SK-N-MC (cell line): ENCODE measurements at regions not wholly inside any gene's neighbourhood (a gene's known extent, or its start where the extent isn't known, plus 50 kb on each side); places are given as distances from the start of the nearest gene placed in this dataset.

Source experiments
- DNase-seq: peaks from one replicate; pipeline ENCODE4 v3.0.0-alpha.2; 2011; ENCODE audit warnings: low read depth, low spot score
- H3K27ac ChIP-seq: fragments of 200-600 bp; sonication (generic); 2 replicates; pipeline ENCODE4 v1.5.1; 2016; ENCODE audit warnings: mixed run types
- H3K36me3 ChIP-seq: fragments of 200-600 bp; sonication (generic); 2 replicates; pipeline ENCODE4 v1.6.1; 2017; ENCODE audit warnings: antibody characterized with exemption, low read length, mixed read lengths; ENCODE audit not compliant: insufficient read depth
- H3K4me3 ChIP-seq: fragments of 200-600 bp; sonication (generic); 2 replicates; pipeline ENCODE4 v1.5.1; 2016
- H3K9ac ChIP-seq: fragments of 200-600 bp; sonication (generic); 2 replicates; pipeline ENCODE4 v1.8.0; 2017; ENCODE audit warnings: mixed run types, mixed read lengths; ENCODE audit not compliant: insufficient read length
- H3K9me3 ChIP-seq: fragments of 200-600 bp; sonication (generic); 2 replicates; pipeline ENCODE4 v1.6.1; 2017; ENCODE audit warnings: low read depth, mild to moderate bottlenecking, antibody characterized with exemption, low read length, moderate library complexity, mixed read lengths
- EZH2 ChIP-seq: fragments of 200-600 bp; sonication (generic); IDR thresholded peaks from one replicate; pipeline ENCODE4 v1.6.1; 2017; ENCODE audit warnings: antibody characterized with exemption
- FOXP2 ChIP-seq: optimal IDR thresholded peaks from 2 replicates; pipeline ENCODE3; 2011; ENCODE audit warnings: mild to moderate bottlenecking, moderate library complexity; ENCODE audit not compliant: insufficient read depth; ENCODE audit errors: extremely low read length, control extremely low read depth
- POLR2AphosphoS5 ChIP-seq: IDR thresholded peaks from 2 replicates; pipeline ENCODE4 v1.6.1; 2012; ENCODE audit warnings: mild to moderate bottlenecking, low read depth, low read length, borderline replicate concordance

DNA sequence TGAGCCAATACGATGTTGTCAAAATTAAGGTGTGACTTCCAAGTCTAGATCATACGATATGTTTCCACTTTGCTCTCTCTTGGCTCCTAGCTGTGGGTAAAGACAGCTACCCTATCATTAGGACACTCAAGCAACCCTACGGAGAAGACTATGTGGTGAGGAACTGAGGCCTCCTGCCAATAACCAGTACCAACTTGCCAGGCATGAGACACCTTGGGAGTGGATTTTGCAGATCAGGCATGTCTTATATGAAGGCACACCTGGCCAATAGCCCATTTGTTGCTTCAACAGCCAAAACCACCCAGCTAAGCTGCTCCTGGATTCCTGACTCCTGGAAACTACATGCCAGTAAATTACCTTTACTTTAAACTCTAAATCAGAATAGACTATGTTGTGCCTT is 863.4 kb downstream of the DHX35 start:
- DNase-seq = no peak
- no peaks in the 10 kb centered on the region for H3K36me3 ChIP-seq
- H3K27ac ChIP-seq = no peak overlapping the region
- H3K4me3 ChIP-seq = no peak overlapping the region
- no peaks in the 10 kb centered on the region for H3K9me3 ChIP-seq
- TF ChIP-seq POLR2AphosphoS5 (no peak), EZH2 (no peak), FOXP2 (no peak)
- no peak overlapping the region for H3K9ac ChIP-seq

DNA sequence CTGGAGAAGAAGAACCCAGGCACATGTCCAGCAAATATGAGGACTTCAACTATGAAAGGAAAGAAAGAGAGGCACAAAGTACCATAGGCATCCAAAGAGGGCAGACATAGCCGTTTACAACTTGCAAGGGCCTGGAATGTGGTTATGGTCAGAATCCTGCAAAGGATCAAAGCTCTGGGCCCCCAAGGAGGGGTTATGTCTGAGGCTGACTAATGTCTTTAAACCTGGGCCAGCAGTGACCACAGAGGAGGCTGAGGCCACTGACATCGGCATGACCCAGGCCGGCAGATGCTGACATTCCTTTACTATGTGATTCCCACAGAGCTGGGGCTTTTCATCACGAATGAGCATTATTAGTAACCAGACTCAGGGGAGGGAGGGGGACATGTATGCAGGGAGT is 861.1 kb downstream of the DHX35 start:
- no peak overlapping the region for H3K9ac ChIP-seq
- no peak overlapping the region for H3K27ac ChIP-seq
- no peak for DNase-seq

DNA sequence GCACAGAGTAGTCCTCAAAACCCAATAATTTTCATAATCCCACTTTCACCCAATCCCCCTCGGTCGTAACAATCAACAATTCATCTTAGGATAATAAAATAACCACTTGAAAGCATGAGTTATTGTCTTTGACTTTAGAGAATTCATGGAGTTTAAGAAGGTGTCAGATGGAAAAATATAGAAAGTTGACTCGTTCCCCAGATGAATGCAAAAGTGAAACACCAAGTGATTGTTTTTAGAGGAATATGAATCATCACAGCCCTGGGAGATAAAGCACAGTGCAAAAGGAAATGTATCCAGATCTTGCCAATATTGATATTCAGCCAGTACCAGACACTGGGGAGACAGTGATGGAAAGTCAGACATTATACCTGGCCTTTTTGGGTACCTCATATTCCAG is 860.5 kb downstream of the DHX35 start:
- TF ChIP-seq FOXP2 = no peak
- H3K36me3 ChIP-seq = no peaks in the 10 kb centered on the region
- no peak overlapping the region for H3K9ac ChIP-seq
- H3K27ac ChIP-seq = no peak overlapping the region
- DNase-seq = no peak
- no peaks in the 10 kb centered on the region for H3K9me3 ChIP-seq
- no peak overlapping the region for H3K4me3 ChIP-seq

More for the DNA sequence above, 861.1 kb downstream of the DHX35 start:
- H3K36me3 ChIP-seq = no peaks in the 10 kb centered on the region
- no peak for TF ChIP-seq EZH2
- TF ChIP-seq FOXP2 = no peak
- TF ChIP-seq POLR2AphosphoS5 = no peak
- no peak overlapping the region for H3K4me3 ChIP-seq
- no peaks in the 10 kb centered on the region for H3K9me3 ChIP-seq

DNA sequence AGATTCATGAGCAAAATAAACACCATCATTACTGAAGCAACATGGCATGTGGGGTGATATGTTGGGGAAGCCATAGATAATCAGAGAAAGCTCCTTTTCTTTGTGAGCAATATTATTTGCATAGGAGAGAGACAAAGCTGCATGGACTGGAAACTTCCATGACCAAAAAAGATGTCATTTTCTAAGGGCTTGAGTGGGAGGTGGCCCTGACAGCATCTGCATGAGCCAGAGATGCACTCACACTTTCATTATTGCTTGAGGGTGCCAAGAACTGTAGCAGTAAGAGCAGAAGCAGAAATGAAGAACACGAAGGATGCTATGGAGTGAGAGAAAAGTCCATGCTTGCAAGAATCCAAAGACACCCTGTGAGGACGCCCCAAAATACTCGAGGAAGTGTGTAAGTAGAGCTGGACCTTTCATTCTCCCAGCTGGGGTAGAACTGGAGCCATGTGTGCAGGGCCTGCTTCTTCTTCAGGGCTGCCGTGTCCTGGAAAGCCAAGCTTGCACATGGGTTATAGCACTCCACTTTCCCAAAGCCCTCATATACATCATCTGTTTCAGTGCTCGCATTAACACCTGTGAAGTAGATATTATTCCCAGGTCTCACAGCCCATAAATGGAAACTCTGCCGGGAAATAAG is 851.2 kb downstream of the DHX35 start:
- Histone ChIP-seq H3K36me3 (no peaks in the 10 kb centered on the region), H3K9ac (no peak overlapping the region), H3K4me3 (no peak overlapping the region), H3K9me3 (no peaks in the 10 kb centered on the region), H3K27ac (no peak overlapping the region)
- DNase-seq = no peak
- TF ChIP-seq POLR2AphosphoS5 (no peak), FOXP2 (no peak), EZH2 (no peak)

DNA sequence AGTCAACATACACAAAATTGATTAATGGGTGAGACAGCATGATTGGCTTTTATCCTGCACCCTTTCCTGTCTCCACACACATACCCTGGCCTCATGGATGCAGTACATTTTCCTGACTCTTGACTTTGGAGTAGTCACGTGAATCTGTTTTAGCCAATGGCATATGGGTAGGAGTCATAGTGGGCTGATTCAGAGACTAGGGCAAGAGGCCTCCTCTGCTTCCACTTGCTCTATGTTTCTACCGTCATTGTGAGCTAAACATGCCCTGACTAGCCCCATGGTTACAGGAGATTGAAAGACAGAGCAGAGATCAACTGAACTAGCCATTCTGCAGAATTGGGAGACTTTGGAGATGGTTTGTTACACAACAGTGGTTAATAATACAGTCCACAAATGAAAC is 850.0 kb downstream of the DHX35 start:
- H3K9me3 ChIP-seq = no peaks in the 10 kb centered on the region
- no peak overlapping the region for H3K4me3 ChIP-seq
- H3K36me3 ChIP-seq = no peaks in the 10 kb centered on the region
- TF ChIP-seq EZH2 (no peak), POLR2AphosphoS5 (no peak), FOXP2 (no peak)
- no peak overlapping the region for H3K27ac ChIP-seq
- DNase-seq = no peak
- H3K9ac ChIP-seq = no peak overlapping the region

DNA sequence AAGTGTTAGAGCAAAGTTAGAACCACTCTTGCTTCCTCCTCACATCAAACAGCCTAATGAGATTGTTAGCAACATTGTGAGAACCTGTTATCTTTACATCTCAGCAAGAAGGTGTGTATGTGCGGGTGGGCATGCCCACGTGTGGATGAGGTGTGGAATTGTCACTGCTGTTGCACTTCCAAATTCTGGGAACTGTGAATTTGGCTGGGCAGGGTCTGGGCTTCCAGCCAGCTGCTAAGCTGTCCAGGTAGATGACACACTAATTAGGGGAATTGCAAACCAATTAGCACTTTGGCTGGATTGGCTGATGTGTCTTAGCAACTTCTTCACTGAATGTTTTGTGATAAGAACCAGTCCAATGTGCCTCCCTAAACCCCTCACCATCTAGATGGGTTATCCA is 848.2 kb downstream of the DHX35 start:
- Histone ChIP-seq H3K4me3 (no peak overlapping the region), H3K9me3 (no peaks in the 10 kb centered on the region), H3K9ac (no peak overlapping the region), H3K27ac (no peak overlapping the region), H3K36me3 (no peaks in the 10 kb centered on the region)
- no peak for TF ChIP-seq EZH2
- no peak for TF ChIP-seq FOXP2
- no peak for TF ChIP-seq POLR2AphosphoS5
- no peak for DNase-seq

DNA sequence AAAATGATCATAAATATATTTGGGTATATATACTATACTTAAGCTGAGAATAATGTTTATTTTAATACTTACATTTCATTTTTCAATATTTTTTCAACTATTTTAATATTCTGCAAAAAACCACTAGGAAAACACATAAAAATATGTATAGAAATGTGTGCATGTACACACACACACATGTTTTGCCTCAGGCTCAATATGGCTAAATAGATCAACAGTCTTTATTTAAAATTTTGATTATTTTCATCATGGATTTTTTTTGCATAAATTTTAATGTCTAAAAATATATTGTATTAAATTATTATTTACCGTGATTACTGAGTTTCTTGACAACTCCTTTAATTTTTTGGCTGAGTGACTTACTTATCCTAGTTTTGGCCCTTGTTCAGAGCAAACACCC is 846.5 kb downstream of the DHX35 start:
- Histone ChIP-seq H3K27ac (no peak overlapping the region), H3K36me3 (no peaks in the 10 kb centered on the region), H3K9me3 (no peaks in the 10 kb centered on the region), H3K9ac (no peak overlapping the region), H3K4me3 (no peak overlapping the region)
- TF ChIP-seq POLR2AphosphoS5 (no peak), EZH2 (no peak), FOXP2 (no peak)
- no peak for DNase-seq

DNA sequence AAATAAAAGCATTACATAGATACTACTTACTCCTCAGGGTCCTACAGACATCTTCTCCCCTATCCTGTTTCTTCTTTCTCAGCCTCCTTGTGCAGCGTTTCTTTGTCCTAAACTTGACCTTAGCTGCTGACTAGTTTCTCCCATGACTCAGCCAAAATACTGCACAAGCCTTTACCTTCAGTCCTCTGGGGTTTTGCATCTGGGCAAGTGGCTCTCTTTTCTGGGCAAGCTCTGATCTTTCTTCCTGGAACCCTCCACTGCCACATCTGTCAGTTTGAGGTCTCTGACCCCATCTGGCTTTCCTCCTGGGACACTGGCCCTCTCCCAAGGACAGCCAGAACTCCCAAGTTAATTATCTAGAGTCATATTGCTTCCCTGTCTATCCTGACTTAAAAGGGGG is 838.4 kb downstream of the DHX35 start:
- Histone ChIP-seq H3K36me3 (no peaks in the 10 kb centered on the region), H3K27ac (no peak overlapping the region), H3K9me3 (no peaks in the 10 kb centered on the region), H3K9ac (no peak overlapping the region), H3K4me3 (no peak overlapping the region)
- TF ChIP-seq FOXP2 = no peak
- TF ChIP-seq POLR2AphosphoS5 = no peak
- no peak for TF ChIP-seq EZH2
- DNase-seq = no peak

DNA sequence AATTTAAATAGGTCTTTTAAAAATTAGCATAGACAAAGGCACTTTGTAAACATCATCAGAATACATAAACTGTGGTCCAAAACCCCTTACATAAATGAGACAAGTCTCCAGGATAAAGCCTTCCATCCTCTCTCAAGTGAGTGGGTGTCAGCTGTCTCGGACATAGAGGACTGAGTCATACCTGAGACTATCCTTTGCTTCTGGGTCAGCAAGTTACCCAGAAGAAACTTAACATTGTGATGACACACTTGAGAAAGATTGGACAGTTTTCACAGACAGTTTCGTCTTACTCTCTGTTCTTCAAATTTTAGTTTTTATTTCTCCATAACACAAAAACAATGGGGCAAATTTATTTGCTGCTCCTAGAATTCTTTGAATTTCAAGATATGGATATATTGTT is 838.0 kb downstream of the DHX35 start:
- DNase-seq = no peak
- no peak for TF ChIP-seq POLR2AphosphoS5
- TF ChIP-seq FOXP2 = no peak
- TF ChIP-seq EZH2 = no peak
- H3K4me3 ChIP-seq = no peak overlapping the region
- H3K36me3 ChIP-seq = no peaks in the 10 kb centered on the region
- H3K9ac ChIP-seq = no peak overlapping the region
- no peak overlapping the region for H3K27ac ChIP-seq
- no peaks in the 10 kb centered on the region for H3K9me3 ChIP-seq
